Activated T-cell treated with anti-CD3 and anti-CD28 coated beads for 48 hours (primary cell): ENCODE measurements at regions not wholly inside any gene's neighbourhood (a gene's known extent, or its start where the extent isn't known, plus 50 kb on each side); places are given as distances from the start of the nearest gene placed in this dataset.
"Not testable (repeated sequence)": the region's sequence is repeated elsewhere in the genome, so short reads cannot be mapped to it uniquely, and the experiment has no call there.

ENCODE experiments used
- DNase-seq: peaks from one replicate; pipeline ENCODE4 v3.0.0-alpha.2; 2020; ENCODE audit warnings: low read depth

- DNase-seq, result no peak
These were observed 219.9 kb upstream of the IRS2 start for GRCh38 chr13:110006304-110006703.

GRCh38 chr13:110005563-110005962, 219.2 kb upstream of the IRS2 start:
- no peak for DNase-seq

- no peak for DNase-seq
These were observed 218.4 kb upstream of the IRS2 start for GRCh38 chr13:110004814-110005213.

- DNase-seq, result no peak
These were observed 215.4 kb upstream of the IRS2 start for GRCh38 chr13:110001670-110002275.

- DNase-seq, result no peak
These were observed 214.4 kb upstream of the IRS2 start for GRCh38 chr13:110000534-110001345.

- DNase-seq, result no peak
These were observed 213.5 kb upstream of the IRS2 start for GRCh38 chr13:109999659-110000533.

- DNase-seq, result no peak
These were observed 212.5 kb upstream of the IRS2 start for GRCh38 chr13:109998684-109999533.

- DNase-seq, result no peak
These were observed 211.7 kb upstream of the IRS2 start for GRCh38 chr13:109998037-109998436.

GRCh38 chr13:109997056-109997595, 210.7 kb upstream of the IRS2 start:
- not testable (repeated sequence) for DNase-seq

- no peak for DNase-seq
These were observed 210.1 kb upstream of the IRS2 start for GRCh38 chr13:109996404-109996960.

GRCh38 chr13:109995578-109995977, 209.2 kb upstream of the IRS2 start:
- no peak for DNase-seq

GRCh38 chr13:109990296-109990695, 203.9 kb upstream of the IRS2 start:
- DNase-seq, result no peak

GRCh38 chr13:109989686-109990085, 203.3 kb upstream of the IRS2 start:
- DNase-seq, result no peak

GRCh38 chr13:109989155-109989554, 202.8 kb upstream of the IRS2 start:
- DNase-seq, result no peak

GRCh38 chr13:109986851-109987250, 200.5 kb upstream of the IRS2 start:
- no peak for DNase-seq

- no peak for DNase-seq
These were observed 199.6 kb upstream of the IRS2 start for GRCh38 chr13:109985871-109986450.

GRCh38 chr13:109983447-109983846, 197.1 kb upstream of the IRS2 start:
- no peak for DNase-seq

GRCh38 chr13:109981000-109981399, 194.6 kb upstream of the IRS2 start:
- DNase-seq, result no peak

GRCh38 chr13:109979676-109980075, 193.3 kb upstream of the IRS2 start:
- DNase-seq, result not testable (repeated sequence)

- no peak for DNase-seq
These were observed 192.8 kb upstream of the IRS2 start for GRCh38 chr13:109979228-109979627.
